ENCODE measurements at regions not wholly inside any gene's neighbourhood (a gene's known extent, or its start where the extent isn't known, plus 50 kb on each side); places are given as distances from the start of the nearest gene placed in this dataset.

GRCh38 chrX:121238093-121238492 lies 190.7 kb downstream of the GLUD2 start:
- no peak for TF ChIP-seq CTCF (IDR thresholded peaks at IDR 0.05)
- Histone ChIP-seq H3K27ac (no peak overlapping the region), H3K4me3 (no peak overlapping the region)
- DNase-seq (ENCODE audit: low spot score) = no peak

- DNase-seq (ENCODE audit: low spot score) = no peak
- no peak for TF ChIP-seq CTCF (IDR thresholded peaks at IDR 0.05)
- Histone ChIP-seq H3K27ac (no peak overlapping the region), H3K4me3 (no peak overlapping the region)
Observed at GRCh38 chrX:121244511-121244910, 197.1 kb downstream of the GLUD2 start.

- Histone ChIP-seq H3K27ac (no peak overlapping the region), H3K4me3 (no peak overlapping the region)
- no peak for DNase-seq (ENCODE audit: low spot score)
- TF ChIP-seq CTCF (IDR thresholded peaks at IDR 0.05) = no peak
Observed at GRCh38 chrX:121245763-121246162, 198.4 kb downstream of the GLUD2 start.

- Histone ChIP-seq H3K4me3 (no peak overlapping the region), H3K27ac (no peak overlapping the region)
- no peak for DNase-seq (ENCODE audit: low spot score)
- TF ChIP-seq CTCF (IDR thresholded peaks at IDR 0.05) = no peak
Observed at GRCh38 chrX:121254336-121254735, 206.9 kb downstream of the GLUD2 start.

- TF ChIP-seq CTCF (IDR thresholded peaks at IDR 0.05) = no peak
- H3K27ac ChIP-seq = no peak overlapping the region
- no peak for DNase-seq (ENCODE audit: low spot score)
- no peak overlapping the region for H3K4me3 ChIP-seq
Observed at GRCh38 chrX:121256647-121257046, 209.2 kb downstream of the GLUD2 start.

GRCh38 chrX:121258545-121258944 lies 211.1 kb downstream of the GLUD2 start:
- H3K27ac ChIP-seq = no peak overlapping the region
- no peak overlapping the region for H3K4me3 ChIP-seq
- no peak for DNase-seq (ENCODE audit: low spot score)
- no peak for TF ChIP-seq CTCF (IDR thresholded peaks at IDR 0.05)

- H3K4me3 ChIP-seq = no peak overlapping the region
- no peak overlapping the region for H3K27ac ChIP-seq
- no peak for DNase-seq (ENCODE audit: low spot score)
- TF ChIP-seq CTCF (IDR thresholded peaks at IDR 0.05) = no peak
Observed at GRCh38 chrX:121259170-121259569, 211.8 kb downstream of the GLUD2 start.

Measured in coronary artery (tissue), 2 donors.